SHP77 treated with DMSO at 0.1 percent for 48 hours (cell line): ENCODE measurements at regions not wholly inside any gene's neighbourhood (a gene's known extent, or its start where the extent isn't known, plus 50 kb on each side); places are given as distances from the start of the nearest gene placed in this dataset.

Source experiments
- DNase-seq: peaks from one replicate; lab custom pipeline; 2025; lab: John Stamatoyannopoulos, UW

DNA sequence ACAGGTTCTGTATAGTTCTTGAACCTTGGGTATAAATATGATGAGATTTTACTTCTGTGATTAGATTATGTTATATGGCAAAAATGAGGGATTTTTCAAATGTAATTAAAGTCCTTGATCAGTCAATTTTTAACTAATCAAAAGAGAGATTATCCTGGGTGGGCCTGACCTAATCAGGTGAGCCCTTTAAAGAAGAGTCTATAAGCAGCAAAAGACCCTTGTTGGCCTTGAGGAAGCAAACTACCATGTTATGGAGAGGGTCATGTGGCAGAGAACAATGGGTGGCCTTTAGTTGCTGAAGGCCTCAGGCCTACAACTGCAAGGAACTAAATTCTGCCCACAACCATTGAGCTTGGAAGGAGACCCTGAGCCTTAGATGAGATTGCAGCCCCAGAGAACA lies 102.5 kb upstream of the RIPOR2 start:
- no peak for DNase-seq

DNA sequence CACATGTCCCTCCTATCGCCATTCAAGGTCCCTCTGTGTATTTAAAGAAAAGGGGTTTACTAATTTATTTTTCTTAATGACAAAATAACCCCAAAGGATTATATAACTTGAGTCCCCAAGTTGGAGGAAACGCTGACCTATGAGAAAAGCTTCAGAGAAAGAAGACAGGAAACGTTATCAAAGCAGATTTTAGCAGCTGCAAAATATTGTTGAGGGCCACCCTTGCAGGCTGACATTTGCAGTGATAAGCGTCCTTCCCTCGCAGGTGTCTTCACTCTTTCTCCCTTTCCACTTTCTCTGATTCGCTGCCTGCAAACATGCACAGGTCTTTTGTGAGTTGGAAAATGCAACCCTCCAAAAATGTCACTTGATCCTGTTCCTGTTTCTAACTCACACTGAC lies 103.2 kb upstream of the RIPOR2 start:
- no peak for DNase-seq

DNA sequence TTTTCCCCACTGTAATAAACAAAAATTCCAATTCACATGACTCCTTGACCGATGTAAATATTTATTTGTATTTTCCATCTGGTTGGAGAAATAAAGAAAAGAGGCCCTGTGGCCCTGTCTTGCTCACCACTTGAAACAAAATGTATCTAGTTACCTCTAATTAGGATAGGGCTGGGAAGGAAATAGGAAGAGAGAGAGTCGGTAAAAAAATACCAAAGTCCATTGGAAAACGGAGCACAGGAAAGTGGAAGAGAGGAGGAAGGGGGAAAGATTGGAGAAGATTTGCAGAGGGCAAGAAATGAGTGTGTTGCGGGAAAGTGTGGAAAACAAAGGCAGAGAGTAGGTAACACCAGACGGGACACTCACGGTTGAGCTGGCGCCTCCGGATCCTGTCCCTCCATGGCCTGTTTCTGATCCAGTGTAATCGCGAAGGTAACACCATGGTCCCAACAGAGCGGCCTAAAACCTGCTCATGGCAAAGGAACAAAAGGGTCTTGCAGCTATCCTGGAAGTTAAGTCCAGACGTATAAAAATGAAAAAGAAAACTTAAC lies 105.8 kb upstream of the RIPOR2 start:
- DNase-seq = no peak

DNA sequence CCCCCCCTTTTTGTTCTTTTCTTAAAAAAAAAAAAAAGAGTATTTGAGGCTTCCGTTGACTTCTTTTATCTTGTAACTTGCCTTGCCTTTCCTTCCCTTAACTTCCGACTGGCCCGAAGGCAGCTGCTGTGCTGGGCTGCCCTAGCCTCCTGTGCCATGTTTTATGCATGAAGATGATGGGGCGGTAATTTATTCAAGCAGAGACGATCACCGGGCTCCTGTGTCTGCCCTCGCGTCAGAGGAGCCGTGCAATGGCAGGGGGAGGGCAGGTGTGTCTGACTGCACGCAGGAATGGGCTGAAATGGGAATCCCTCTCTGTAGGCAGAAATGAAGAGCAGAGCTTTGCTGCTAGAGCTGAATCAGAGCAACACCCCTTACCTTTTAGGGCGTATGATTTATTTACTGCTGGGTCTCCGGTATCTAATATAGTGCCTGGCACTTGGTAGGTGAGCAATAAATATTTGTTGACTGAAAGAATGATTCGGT lies 106.3 kb upstream of the RIPOR2 start:
- DNase-seq = no peak

DNA sequence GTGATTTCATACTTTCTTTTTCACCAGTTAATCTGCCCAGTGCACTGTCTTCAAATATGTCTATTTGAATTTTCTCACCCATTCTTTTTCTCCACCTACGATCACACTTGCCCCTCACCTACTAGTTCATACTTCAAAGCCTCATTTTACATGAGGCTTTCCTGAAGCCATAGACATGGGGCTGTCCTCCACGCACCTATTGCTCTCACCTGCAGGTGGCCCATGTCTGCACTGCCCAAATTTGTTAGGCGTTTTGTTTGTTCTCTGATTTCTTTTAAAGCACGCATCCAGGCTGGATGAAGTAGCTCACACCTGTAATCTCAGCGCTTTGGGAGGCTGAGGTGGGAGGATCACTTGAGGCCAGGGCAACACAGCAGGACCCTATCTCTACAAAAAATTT lies 106.8 kb upstream of the RIPOR2 start:
- no peak for DNase-seq

DNA sequence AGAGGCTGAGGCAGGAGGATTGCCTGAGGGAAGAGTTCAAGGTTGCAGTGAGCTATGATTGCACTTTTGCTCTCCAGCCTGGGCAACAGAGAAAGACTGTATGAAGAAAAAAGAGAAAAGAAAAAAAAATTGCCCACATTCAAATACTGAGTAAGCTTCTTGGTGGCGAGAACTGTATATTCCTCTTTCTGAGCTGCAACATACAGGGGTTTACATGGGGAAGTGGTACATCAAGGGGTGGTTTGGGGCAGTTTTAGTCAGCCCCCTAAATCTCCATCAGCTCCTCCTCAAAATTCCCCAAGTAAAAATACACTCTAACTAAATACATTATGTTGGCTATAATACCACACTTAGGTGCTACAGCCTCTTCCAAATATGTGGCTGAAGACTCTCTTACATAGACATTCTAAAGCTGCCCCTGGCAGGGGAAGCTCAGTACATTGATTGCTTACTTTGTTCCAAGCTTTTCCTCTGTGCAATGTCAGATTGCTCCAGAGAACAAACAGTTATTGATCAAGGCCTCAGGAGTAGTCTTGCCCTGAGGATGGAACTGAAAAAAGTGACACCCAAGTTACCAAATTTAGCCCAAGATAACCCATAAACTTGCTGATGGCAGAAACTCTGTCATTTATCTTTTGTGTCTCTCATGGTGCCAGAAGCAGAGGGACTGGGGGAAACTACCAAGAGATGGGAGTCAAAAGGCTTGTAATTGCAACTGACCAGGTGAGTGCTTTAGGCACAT lies 107.4 kb upstream of the RIPOR2 start:
- no peak for DNase-seq

DNA sequence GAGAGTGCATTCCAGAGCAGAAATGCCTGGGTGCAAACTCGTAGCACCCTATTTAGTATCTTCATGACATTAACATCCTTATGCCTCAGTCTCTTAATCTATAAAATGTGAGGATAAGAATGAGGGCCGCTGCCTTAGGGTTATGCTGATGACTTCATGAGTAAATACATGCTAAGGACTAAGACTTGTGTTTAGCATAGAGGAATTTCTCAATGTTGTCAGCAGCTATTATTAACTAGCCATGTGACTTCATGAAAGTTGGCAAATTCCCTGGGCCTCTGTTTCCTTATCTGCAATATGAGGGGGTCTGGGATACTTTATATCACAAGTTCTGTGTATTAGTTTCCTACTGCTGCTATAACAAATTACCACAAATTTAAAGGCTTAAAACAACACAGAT lies 108.1 kb upstream of the RIPOR2 start:
- DNase-seq = no peak

DNA sequence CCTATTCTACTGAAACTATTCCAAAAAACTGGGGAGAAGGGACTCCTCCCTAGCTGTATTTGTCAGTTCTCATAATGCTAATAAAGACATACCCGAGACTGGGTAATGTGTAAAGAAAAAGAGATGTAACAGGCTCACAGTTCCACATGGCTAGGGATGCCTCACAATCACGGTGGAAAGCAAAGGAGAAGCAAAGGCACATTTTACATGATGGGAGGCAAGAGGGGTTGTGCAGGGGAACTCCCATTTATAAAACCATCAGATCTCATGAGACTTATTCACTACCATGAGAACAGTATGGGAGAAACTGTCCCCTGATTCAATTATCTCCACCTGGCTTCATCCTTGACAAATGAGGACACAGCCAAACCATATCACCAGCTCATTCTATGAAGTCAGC lies 111.2 kb upstream of the RIPOR2 start:
- no peak for DNase-seq

DNA sequence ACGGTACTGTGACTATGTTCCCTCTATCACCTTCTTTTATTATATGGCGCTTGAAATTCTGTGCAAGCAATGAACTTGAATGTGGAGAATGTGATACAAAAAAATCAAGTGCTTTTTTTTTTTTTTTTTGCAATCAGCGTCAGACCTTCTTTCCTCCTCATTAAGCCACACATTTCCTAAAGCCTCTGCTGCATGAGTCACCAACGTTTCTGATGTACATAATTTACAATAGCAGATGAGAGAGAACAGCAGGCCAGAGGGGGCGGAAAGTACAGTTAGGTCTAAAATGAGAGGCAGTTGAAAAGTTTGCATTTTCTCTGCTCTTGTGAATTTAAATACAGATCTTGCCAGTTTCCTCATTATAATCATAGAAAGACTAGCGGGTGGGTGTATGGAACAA lies 114.6 kb upstream of the RIPOR2 start:
- no peak for DNase-seq

DNA sequence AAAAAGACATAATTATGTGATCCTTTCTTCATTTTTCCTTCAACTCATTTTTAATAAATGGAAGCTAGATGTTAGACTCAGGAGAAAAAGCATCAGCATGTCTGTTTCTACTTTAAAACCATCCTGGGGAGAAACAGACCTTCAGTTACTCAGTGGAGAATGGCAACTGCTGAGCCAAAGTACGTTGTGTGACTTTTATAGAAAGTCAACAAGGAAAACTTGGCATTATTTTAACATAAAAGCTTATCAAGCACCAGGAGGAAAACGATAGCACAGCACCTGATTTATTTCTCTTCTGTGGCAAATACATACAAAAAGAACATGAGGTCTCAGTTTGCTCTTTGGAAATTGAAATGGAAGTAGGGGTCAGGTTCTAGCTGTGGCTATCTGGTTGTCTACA lies 115.3 kb upstream of the RIPOR2 start:
- DNase-seq = no peak

DNA sequence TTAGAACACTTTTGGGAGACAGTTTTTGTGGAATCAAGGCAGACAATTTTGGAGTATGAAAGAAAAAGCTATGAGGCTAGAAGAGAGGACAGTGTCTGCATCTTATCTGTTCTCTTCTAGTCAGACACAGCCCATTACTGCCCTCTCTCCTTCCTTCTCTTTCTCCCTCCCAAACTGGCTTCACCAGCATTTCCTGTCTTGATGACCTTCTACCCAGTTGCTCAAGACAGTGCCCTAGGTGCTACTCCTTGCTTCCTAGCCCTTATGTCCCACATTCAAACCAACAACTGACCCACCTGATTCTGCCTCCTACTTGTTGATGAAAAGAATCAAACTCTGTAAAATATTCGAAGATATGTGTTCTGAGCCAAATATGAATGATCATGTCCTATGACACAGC lies 116.4 kb upstream of the RIPOR2 start:
- DNase-seq = no peak

DNA sequence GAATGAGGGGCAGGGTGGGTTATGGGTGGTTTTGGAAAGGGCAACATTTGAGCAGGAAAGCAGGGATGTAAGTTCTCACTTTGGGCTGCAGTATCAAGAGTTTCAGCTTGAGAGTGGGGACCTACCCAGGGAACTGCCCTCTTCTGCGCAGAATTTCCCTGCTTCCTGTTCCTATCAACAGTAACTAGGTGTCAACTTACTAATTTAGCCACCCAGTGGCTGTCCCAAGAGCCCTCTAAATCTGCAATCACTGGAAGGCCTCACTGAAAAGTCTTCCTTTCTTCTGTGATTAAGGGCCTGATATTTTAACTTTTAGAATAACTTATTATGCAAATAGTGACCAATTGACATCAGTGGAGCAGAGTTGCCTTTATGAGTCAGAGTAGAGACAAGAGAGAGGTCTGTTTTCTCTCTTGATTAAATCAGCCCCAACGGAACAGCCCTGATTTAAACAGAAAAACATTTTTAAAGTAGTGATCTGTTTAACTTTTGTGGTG lies 118.2 kb upstream of the RIPOR2 start:
- DNase-seq = no peak

DNA sequence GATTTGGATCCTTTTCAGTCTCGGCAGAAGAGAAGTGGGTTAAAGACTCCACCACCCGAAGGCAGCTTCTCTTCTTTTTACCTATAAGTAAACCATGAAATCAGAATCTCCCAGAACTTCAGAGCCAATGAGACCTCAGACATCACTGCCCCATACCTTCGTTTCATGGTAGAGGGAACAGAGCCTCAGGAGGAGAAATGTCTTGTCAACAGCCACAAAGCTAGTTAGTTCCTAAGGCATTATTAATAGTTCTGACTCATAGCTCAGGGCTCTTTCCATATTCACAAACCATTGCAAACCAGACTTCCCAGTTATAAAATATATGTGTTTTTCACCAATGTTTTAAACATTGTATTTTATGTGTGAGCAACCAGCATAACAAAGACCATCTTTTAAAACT lies 118.7 kb upstream of the RIPOR2 start:
- DNase-seq = no peak

DNA sequence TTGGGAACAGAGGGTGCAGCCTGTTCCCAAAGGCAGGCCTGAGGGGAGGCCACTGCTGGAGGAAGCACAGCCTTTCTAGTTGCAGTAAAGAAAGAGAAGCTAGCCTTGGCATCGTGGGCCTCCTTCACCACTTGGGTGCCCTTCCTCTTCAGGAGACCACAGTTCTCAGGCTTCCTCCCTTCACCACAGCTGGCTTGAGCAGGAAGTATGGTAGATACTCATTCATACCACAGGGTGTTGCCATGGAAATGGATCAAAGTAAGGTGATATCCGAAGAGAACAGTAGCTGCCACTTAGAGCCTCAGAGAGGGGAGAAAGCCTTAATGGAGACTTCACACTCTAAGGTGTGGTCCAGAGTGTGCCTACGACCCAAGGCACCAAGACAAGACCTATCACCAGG lies 120.4 kb upstream of the RIPOR2 start:
- no peak for DNase-seq

DNA sequence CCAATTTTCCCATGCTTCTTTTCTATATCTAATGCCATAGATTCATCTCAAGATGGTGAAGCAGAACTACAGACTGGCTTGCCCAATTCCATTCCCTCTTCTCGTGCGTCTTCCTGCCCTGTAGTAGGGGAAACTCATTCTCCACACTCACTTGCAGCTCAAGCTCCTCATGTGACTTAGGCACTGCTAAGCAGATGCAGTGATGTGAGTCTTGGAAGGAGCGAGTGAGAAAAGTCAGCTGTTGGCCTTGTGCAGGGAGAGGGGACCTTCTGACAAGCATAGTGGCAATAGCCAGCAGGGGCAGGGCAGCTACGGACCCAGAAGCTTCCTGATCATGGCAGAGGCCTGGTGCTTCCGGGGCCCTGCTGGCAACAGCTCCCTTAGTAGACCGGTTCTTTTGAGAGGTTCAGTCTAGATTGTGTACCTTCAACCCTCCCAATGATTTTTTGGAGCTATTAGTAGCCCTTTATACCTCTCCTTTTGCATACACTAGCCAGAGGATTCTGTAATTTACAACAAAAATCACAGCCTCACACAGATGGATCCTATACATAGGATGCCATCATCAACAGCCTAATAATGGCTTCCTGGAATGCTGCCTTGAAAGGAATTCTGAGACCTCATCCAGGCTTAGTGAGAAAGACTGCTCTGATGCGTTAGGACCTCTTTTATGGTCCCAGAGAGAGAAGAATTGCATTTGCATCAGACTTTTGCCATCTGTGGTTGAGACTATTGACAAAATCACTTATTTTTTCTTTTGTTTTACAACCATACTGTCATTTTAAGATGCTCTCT lies 121.5 kb upstream of the RIPOR2 start:
- DNase-seq = no peak

DNA sequence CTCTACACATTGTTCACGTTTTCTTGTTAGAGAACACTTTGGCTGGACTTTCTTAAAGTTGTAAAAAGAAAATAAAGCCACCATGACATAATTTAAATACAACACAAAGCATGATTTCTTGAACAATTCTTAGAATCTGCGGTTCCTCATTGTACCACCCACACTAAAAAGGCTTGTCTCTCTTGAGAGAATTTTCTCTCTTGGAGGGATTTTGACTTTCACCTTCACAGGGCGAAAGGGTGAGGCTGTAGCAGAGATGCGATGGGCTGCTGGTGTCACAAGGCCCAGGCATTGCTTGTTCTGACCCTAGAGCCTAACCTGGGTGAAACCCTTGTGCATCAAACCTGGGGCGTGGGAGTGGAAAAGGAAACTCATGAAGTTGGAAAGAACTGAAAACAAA lies 122.7 kb upstream of the RIPOR2 start:
- DNase-seq = no peak

DNA sequence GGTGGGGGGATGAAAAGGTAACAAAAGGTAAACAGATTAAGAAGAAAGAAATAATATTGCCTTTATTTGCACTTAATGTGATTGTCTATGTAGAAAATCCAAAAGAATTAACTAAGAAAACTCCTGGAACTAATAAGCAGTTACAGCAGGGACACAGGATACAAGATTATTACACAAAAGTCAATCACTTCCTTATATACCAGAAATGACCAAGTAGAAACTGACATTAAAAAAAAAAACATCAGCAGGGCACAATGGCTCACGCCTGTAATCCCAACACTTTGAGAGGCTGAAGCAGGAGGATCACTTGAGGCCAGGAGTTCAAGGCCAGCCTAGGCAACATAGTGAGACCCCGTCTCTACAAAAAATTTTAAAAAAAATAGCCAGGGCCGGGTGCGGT lies 123.2 kb upstream of the RIPOR2 start:
- DNase-seq = no peak

DNA sequence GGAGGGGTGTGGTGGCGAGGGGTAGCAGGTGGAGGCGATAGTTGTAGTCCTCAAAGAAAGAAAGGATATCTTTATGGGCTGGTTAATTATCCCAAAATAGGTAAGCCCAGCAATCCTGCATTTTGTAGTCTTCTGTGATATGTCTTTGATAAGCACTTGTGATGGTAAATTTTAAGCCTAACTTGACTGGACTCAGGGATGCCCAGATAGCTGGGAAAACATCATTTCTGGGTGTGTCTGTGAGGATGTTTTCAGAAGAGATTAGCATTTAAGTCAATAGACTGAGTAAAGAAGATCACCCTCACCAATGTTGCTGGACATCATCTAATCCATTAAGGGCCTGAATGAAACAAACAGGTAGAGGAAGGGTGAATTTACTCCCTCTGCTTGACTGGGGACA lies 124.8 kb upstream of the RIPOR2 start:
- no peak for DNase-seq

DNA sequence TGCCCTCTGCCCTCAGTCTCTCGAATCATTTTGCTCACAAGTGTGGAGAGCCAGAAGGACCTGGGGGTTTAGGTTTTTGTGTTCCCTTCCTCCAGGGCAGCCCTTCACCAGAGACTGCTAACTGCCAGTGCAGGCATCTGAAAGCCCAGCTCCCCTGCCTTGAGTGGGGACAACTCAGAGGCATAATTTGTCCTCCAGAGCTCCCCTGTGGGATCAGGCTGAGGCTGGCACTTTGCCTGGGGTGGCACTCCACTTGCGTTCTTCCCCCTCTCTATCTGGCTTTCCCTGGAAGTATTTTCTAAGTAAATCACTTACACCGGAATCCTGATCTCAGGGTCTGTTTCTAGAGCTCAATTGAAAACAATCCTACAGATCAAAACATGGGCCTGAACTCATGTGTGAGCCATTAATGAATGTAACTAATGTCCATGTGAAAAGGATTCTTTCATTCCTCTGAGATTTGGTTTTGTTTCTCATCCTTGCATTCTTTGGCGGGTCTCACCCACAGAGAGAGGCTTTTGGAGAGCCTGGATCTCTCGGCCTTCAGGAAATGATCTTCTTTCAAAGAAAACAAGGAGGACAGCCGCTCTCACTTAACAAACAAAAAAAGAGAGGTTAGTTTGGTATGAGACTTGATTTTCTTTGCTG lies 125.7 kb upstream of the RIPOR2 start:
- DNase-seq = no peak

DNA sequence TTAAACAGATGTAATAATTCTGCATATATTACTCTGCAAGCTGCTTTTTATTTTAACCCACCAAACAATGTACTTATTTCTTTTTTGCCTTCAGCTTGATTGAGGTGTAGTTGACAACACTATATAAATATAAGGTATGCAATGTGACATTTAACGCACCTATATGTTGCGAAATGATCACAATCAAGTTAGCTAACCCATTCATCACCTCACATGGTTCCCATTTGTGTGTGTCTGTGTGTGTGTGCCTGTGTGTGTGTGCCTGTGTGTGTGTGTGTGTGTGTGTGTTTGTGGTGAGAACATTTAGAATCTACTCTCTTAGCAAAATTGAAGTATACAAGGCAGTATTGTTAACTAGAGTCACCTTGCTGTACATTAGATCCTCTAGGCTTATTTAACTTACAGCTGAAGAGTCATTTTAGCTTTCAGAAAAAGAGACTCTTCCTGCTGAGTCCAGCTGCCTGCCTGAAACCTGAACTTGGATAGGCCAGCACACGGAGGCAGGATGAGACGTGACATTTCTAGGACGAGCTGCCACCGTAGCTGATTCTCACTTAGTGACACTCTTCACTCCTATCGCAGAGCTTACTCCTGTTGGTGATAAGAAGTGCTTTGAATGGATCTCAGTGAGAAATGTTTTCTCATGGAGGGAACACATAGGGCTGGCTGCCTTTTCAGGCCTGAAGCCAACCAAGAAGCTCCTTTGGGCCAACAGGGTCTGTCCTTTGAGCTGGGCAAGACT lies 126.5 kb upstream of the RIPOR2 start:
- DNase-seq = no peak

DNA sequence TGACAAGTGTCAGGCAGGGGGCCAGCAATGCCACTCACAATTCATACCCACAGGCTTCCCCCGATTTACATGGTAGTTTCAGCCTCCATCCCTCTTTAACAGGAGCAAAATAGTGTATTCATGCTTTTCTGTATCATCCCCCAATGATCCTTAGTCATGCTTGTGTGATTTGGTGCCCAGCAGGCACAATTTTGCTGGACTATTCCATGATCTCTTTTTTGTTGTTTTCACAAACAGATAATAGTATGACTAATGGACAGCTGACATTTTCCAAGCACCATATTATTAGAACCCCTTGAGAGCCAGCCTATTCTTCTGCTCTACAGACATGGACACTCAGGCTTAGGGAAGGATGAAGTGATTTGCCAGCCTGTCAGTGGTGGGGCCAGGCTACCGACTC lies 128.2 kb upstream of the RIPOR2 start:
- DNase-seq = no peak

DNA sequence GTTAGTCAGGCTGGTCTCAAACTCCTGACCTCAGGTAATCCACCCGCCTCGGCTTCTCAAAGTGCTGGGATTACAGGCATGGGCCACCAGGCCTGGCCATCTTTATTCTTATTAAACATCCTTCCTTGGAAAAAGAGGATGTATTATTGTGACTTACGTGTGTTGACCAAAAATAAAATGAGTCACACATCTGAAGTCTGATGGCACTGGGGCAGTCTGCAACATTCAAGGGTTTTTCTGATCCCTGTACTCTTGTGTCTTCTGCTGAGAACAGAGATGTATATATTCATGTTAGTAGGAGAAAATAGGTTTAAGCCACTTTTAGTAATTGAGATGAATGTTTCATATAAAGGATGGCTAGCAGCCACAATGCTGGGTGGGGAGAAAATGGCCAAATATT lies 129.9 kb upstream of the RIPOR2 start:
- no peak for DNase-seq
